HG03097 (cell line): ENCODE measurements at regions not wholly inside any gene's neighbourhood (a gene's known extent, or its start where the extent isn't known, plus 50 kb on each side); places are given as distances from the start of the nearest gene placed in this dataset.

Source experiments
- ATAC-seq: cut with Tn5 transposase; IDR thresholded peaks from one replicate; pipeline ENCODE4 v1.9.1; 2021; ENCODE audit not compliant: unreplicated experiment, low FRiP score

GRCh38 chr2:111698743-111699554 lies 185.0 kb downstream of the ANAPC1 start:
- no peak for ATAC-seq

DNA sequence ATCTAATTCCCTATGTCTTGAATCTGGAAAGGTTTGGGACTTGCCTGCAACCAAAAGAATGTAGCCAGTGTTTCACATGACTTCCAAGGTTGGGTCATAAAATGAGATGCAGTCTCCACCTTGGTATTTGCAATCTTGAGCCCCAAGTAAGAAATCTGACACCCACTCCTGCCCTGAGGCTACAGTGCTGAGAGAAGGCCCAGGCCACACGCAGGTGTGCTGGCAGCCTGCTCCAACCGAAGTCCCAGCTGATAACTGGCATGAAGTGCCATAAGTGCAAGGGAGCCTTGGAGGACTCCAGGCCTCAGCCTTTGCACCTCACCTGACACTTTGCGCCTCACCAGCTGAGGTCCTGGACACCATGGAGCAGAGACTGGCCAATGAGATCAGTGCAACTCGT lies 182.7 kb downstream of the ANAPC1 start:
- ATAC-seq, result no peak

DNA sequence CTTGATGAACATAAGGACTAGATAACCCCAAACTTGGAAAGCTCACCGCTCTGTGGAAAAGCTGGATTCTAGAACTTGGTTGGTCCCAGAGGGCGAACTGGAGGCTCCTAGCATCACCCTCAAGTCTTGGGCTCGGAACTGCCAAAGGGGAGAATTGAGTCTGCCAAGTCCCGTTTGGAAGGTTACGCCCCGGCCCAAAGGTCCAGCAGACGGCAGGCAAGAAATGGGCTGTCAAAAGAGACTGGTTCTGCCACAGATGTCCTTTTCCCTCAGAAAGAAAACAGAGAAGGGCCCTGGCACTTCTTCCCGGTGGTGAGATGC lies 182.2 kb downstream of the ANAPC1 start:
- ATAC-seq, result no peak

GRCh38 chr2:111702119-111702803 lies 181.7 kb downstream of the ANAPC1 start:
- no peak for ATAC-seq

- no peak for ATAC-seq
Measured at GRCh38 chr2:111702804-111703196, 181.2 kb downstream of the ANAPC1 start.

GRCh38 chr2:111703759-111704158 lies 180.2 kb downstream of the ANAPC1 start:
- ATAC-seq, result no peak

- ATAC-seq, result no peak
Measured at GRCh38 chr2:111704246-111704645, 179.7 kb downstream of the ANAPC1 start.

DNA sequence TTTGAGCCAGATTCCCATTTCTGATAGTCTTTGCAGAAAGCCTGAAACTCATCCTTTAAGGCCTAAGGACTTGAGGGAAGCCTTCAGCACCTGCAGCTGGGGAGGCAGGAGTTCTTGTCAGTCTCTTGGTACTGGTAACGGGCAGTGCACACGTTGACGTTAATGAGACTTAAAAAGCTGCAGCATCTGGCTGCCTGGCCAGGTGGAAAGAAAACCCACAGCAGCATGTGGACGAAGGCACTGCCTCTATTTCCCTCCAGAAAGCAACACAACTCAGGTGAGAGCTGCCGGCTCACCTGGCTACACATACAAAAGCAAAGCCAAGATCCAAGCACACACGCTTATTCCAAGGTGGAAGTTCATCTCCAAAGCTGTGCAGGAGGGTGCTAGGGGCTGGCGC lies 178.8 kb downstream of the ANAPC1 start:
- ATAC-seq, result peak; percentile 21

- ATAC-seq, result peak; percentile 81
Measured at GRCh38 chr2:111705711-111706336, 178.2 kb downstream of the ANAPC1 start.

DNA sequence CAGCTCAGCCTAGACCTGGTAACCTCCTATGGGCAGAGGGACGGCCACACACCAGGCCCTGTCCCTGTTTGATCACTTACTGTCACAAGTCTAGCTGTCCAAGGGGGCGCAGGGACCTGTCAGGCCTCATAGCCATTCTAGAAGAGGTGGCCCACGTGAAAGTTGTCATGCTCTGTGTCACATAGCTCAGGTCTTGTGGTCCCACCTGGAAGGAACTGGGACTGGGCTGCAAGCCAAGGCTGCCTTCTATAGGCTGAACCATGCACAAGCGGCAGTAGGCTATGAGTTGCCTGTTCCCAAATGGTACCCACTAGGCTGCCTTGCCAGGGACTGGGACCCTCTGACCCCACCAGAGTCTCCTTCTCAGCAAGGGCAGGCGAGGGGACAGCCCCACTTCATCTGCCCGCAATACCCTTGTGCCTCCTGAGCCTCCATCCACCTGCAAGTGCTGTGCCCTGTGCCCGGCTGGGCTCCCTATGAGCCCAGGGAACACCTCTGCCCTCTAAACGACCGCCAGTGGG lies 177.5 kb downstream of the ANAPC1 start:
- ATAC-seq, result peak; percentile 8

GRCh38 chr2:111707700-111708099 lies 176.3 kb downstream of the ANAPC1 start:
- no peak for ATAC-seq

- ATAC-seq, result no peak
Measured at GRCh38 chr2:111708476-111709180, 175.4 kb downstream of the ANAPC1 start.

DNA sequence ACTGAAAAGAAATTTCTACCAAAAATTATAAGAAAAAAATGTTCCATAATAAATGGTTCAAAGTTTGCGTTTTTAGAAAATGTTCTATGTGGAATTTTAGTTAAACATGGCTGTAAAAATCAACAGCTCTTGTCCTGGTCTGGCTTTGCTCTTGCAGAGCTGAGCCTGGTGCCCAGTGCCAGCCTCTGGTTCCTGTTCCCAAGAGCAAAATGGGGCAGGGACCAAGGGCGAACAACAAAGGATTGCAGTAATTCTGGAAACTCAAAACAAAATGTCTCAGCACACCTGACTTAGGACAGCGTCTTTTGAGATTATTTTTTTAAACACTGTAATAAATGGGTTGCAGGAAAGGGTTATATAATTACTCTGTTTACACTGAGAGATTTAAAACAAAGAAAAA lies 174.7 kb downstream of the ANAPC1 start:
- no peak for ATAC-seq

DNA sequence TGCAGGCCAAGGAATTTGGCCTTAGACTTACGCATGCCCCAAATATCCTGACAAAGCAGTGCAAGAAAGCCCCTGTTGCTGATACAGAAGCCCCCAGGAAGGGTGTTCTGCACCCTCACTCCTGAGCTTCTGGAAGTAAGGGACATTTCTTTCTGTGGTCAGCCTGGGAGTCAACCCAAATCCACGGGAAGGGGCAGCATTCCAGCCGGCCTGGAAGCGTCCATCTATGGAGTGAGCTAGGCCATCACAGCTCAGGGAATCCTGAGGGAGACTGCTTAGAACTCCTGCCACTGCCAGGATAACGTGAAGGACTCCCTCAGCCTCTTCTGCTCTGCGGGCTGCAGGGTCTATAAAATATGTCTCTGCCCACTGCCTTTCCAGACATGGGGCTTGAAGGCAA lies 173.9 kb downstream of the ANAPC1 start:
- ATAC-seq, result no peak

GRCh38 chr2:111710613-111711012 lies 173.4 kb downstream of the ANAPC1 start:
- no peak for ATAC-seq

GRCh38 chr2:111711270-111711669 lies 172.7 kb downstream of the ANAPC1 start:
- no peak for ATAC-seq

GRCh38 chr2:111712361-111712760 lies 171.6 kb downstream of the ANAPC1 start:
- no peak for ATAC-seq

GRCh38 chr2:111712940-111713515 lies 171.0 kb downstream of the ANAPC1 start:
- no peak for ATAC-seq

DNA sequence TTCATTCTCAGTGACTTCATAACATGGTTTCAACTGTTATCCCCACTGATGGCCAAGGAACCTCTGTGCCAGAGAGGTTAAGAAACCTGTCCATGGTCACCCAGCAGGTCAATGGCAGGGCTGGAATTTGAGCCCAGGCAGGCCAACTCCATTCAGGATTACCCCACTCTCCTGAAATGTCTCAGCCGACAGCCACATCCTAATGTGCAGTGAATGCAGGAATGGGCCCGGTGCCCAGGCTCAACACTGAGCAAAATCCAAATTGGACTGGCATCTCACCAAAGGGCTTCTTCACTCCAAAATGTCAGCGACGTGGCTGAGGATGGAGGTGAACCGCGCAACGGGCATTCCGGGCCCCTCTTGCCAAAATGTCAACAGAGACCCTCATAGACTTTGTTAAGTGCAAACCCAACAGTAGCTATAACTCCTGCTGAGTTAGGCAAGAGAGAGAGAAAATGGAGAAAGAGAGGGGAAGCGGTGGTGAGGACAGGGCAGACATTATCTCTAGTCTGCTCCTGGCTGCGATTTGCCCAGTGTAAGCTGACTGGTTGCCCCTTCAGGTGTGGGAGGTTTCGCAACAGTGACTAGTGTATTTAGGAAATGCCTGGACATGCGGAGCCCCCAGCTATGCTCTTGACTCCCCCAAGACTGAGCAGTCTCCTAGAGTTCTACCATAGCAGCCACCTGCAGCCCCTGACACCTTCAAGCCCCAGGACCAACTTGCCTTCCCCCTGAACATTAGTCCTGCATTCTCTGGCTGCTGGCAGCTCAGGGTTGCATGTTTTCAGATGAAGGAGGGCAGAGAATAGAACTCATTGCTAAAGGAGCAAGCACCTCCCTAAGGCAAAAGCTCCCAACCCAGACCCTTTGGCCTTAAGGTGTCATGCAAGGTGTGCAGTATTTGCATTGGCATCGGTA lies 167.7 kb downstream of the ANAPC1 start:
- no peak for ATAC-seq
